ENCODE measurements at regions not wholly inside any gene's neighbourhood (a gene's known extent, or its start where the extent isn't known, plus 50 kb on each side); places are given as distances from the start of the nearest gene placed in this dataset.
"Not testable (repeated sequence)": the region's sequence is repeated elsewhere in the genome, so short reads cannot be mapped to it uniquely, and the experiment has no call there.

DNA sequence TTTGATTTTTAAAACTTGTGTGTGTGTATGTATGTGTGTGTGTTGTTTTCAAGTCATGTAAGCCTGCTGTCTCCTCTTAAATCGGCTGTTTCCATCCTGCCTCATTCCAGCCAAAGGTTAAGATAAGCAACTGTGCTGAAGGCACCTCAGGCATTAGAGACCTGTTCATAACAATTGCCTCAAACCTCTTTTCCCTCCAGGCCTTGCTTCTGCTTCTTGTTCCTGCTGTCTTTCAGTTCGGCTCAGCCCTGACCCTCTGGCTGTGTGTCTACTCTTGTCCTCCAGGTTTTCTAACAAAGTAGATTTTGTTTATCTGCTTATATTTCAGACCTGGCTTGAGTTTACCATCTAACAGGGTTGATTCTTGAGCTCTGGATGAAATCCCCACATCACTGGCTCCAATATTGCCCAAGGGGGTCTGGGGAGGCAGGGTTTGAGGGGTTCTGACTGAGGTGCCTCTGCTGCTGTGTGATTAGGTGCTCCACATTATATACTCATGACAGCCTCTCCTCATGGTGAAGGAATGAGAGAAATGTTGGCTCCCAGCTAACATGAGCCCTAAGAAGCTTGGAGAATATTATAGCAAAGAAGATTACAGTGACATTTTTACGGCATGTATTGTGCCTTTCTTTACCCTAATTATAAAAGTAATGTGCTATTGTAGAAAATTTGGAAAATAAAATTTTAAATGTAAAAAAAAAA, 229.7 kb upstream of the PIK3R1 start:
- no peak for DNase-seq (ENCODE audit: low read depth in 2 of 2)

DNA sequence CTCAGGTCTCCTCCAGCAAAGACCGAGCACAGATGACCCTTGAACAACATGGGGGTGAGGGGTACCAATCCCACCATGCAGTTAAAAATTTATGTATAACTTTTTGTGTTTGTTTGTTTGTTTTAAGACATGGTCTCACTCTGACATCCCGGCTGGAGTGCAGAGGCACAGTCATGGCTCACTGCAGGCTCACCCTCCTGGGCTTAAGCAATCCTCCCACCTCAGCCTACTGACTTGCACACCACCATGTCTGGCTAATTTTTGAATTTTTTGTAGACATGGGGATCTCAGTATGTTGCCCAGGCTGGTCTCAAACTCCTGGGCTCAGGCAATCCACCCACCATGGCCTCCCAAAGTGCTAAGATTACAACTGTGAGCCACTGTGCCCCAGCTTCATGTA, 231.0 kb upstream of the PIK3R1 start:
- DNase-seq (ENCODE audit: low read depth in 2 of 2): no peak

DNA sequence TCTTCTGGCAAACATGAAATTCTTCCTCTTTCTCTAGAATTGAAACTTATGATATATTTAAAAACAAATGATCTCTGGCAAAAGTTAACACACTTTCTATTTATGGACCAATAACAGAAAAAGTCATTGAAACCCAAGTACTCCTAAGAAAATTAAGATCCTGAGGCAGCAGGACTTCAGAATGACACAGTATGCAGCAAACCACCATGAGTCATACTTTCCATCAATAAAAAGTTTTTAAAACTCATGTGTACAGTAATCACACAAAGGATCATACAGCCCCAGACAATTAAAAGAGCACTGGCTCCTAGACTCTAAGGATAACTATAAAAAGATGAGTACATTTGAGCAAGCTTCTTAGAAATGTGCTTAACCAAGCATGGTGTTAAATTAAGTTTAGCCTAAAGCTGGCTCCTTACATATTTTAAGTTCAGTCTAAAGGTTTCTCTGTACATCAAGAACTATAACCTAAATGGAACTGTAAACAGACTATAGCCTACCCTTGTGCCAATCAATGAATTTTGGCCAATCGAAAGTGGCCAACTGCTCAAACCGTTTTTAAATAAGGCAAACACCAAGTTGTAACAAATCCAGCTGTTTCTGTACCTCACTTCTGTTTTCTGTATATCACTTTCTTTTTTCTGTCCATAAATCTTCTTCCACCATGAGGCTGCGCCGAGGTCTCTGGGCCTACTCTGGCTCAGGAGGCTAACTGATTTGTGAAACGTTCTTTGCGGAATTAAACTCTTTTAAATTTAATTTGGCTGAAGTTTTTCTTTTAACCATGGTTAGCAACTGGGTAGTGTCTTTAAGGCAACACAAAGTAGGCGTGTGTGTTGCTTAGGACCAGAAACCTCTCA, 232.1 kb upstream of the PIK3R1 start:
- peak; percentile 73 to 75 for DNase-seq (ENCODE audit: low read depth in 2 of 2)

DNA sequence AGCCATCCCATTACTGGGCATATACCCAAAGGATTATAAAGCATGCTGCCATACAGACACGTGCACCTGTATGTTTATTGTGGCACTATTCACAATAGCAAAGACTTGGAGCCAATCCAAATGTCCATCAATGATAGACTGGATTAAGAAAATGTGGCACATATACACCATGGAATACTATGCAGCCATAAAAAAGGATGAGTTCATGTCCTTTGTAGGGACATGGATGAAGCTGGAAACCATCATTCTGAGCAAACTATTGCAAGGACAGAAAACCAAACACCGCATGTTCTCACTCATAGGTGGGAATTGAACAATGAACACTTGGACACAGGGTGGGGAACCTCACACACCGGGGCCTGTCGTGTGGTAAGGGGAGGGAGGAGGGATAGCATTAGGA, 233.4 kb upstream of the PIK3R1 start:
- not testable (repeated sequence) for DNase-seq (ENCODE audit: low read depth in 2 of 2)

GRCh38 chr5:67978171-67978570, 237.4 kb upstream of the PIK3R1 start:
- no peak for DNase-seq (ENCODE audit: low read depth in 2 of 2)

GRCh38 chr5:67976891-67977601, 238.5 kb upstream of the PIK3R1 start:
- DNase-seq (ENCODE audit: low read depth in 2 of 2): no peak

GRCh38 chr5:67976181-67976580, 239.4 kb upstream of the PIK3R1 start:
- no peak for DNase-seq (ENCODE audit: low read depth in 2 of 2)

GRCh38 chr5:67974471-67974870, 241.1 kb upstream of the PIK3R1 start:
- DNase-seq (ENCODE audit: low read depth in 2 of 2): no peak

- no peak for DNase-seq (ENCODE audit: low read depth in 2 of 2)
Measured at GRCh38 chr5:67974054-67974453, 241.5 kb upstream of the PIK3R1 start.

DNA sequence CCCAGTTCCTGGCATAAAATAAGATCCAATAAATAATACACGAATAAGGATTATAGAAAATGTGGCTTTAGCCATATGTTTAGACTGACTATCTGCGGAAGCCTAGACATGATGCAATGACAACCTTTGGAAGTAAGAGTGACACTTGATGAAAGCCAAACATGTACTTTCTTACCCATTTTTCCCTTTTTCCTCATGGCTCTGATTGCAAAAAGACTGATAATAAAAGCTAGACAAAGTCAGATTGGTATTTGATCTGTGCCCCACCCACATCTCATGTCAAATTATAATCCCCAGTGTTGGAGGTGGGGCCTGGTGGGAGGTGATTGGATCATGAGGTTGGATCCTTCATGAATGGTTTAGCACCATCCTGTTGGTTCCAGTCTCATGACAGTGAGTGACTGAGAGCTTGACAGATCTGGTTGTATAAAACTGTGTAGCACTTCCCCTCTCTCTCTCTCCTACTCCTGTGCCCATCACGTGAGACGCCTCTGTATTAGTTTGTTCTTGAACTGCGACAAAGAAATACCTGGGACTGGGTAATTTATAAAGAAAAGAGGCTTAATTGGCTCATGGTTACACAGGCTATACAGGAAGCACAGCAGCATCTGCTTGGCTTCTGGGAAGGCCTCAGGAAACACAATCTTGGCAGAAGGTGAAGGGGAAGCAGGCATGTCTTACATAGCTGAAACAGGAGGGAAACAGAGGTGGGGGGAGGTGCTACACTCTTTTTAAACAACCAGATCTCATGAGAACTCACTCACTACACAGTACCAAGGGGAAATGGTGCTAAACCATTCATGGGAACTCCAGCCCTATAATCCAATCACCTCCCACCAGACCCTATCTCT, 243.4 kb upstream of the PIK3R1 start:
- no peak for DNase-seq (ENCODE audit: low read depth in 2 of 2)

GRCh38 chr5:67971223-67971830, 244.2 kb upstream of the PIK3R1 start:
- DNase-seq (ENCODE audit: low read depth in 2 of 2): peak; percentile 63 to 65

GRCh38 chr5:67969631-67970030, 245.9 kb upstream of the PIK3R1 start:
- no peak for DNase-seq (ENCODE audit: low read depth in 2 of 2)

- no peak for DNase-seq (ENCODE audit: low read depth in 2 of 2)
Measured at GRCh38 chr5:67969176-67969575, 246.4 kb upstream of the PIK3R1 start.

GRCh38 chr5:67966712-67967111, 248.8 kb upstream of the PIK3R1 start:
- DNase-seq (ENCODE audit: low read depth in 2 of 2): no peak

GRCh38 chr5:67964619-67965018, 250.9 kb upstream of the PIK3R1 start:
- DNase-seq (ENCODE audit: low read depth in 2 of 2): no peak

GRCh38 chr5:67963789-67964519, 251.6 kb upstream of the PIK3R1 start:
- DNase-seq (ENCODE audit: low read depth in 2 of 2): no peak

DNA sequence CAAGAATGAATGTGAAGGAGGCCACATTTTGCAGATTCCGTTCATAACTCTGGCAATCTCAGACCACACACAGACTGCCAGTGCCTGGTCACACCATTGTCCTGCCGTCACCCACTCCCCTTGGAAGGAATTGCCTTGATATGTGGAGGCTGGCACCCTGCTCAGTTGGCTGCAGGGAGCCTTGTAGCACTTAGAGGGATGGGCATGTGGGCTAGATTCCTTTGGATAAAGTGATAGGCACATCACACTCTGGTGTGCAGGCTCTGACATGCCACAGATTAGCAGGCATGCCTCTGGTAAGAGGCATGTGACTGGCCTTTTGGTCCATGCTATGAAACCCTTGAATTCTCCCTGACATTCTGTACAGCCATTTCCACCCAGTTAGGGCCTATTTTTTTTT, 254.6 kb upstream of the PIK3R1 start:
- DNase-seq (ENCODE audit: low read depth in 2 of 2): no peak

DNA sequence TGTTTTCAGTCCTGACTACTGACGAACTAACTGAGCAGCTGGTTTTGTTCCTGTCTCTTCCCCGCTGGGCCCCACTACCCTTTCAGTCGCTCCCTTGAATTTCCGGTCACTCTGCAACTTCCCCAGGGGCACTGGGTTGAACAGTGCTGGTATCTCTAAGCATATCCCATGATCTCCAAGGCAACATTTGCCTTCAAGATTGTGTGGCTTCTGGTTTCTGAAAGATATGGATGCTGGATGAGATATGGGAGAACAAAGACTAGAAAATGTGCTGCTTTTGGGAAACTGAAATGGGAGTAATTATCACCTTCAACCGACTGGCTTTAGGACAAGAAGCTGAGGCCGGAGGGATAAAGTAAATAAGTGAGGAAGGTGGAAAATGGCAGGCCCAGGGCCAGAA, 258.2 kb upstream of the PIK3R1 start:
- no peak for DNase-seq (ENCODE audit: low read depth in 2 of 2)

DNA sequence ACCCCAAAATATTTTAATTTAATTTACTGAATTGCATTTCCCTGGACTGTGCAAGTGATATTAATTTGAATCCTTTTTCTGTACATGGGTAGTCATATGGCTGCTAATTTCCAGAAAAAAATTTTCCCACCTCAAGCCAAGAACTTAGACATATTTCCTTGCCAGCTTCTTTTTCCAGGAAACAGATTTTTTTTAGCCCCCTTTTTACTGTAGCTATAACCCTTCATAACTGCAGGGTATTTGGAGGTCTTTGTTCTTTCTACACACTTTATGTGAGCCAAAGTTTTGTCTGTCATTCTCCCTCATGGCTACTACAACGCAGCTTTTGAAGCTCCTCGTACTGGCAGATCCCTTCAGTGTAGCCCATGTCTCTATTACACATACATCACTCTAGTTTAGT, 261.2 kb upstream of the PIK3R1 start:
- DNase-seq (ENCODE audit: low read depth in 2 of 2): no peak

DNA sequence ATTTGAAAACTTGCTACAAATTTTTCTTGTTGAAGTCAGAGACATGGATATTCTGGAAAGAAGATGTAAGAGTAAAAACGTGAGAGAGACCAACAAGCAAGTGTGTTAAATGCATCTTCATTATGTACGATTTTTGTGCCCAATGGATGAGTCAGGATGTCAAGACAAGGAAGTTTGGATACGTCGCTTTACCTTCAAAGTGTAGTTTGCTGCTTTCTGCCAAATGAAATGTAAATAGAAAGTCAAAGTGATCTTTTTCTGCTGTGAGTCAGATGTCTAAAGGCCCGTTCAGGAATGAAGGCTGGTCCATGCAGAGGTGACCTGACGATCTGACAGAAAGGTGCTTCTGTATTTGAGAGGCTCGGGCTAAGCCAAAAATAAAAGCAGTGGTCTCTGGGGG, 273.1 kb upstream of the PIK3R1 start:
- DNase-seq (ENCODE audit: low read depth in 2 of 2): no peak

Measured in fibroblast of skin of left quadriceps (primary cell).